ENCODE measurements at regions not wholly inside any gene's neighbourhood (a gene's known extent, or its start where the extent isn't known, plus 50 kb on each side); places are given as distances from the start of the nearest gene placed in this dataset.

- H2AK5ac ChIP-seq (ENCODE audit: low read depth, low read length): no peak overlapping the region
- no peak overlapping the region for H3K18ac ChIP-seq (ENCODE audit: low read depth, low read length)
- H3K79me1 ChIP-seq (ENCODE audit: low read depth in 1 of 2, low read length in 2 of 2): no peaks in the 10 kb centered on the region
- ATAC-seq (ENCODE audit: low read depth) (no peak), DNase-seq (no peak)
- H3K4me2 ChIP-seq (ENCODE audit: low read depth, low read length): no peak overlapping the region
- no peak overlapping the region for H4K8ac ChIP-seq (ENCODE audit: low read depth in 2 of 2, low read length in 2 of 2)
- no peak overlapping the region for H3K4ac ChIP-seq (ENCODE audit: low read depth, low read length)
- no peak overlapping the region for H2BK15ac ChIP-seq (ENCODE audit: low read depth, low read length)
- no peaks in the 10 kb centered on the region for H3K27me3 ChIP-seq (ENCODE audit: control insufficient read depth, insufficient read depth, low read length)
- in situ Hi-C loops (cut with MboI; ENCODE audit: low sequenced_read_pairs): no loop called here
- H3K14ac ChIP-seq (replicated peaks; ENCODE audit: low read depth, low read length): no peak overlapping the region
- H3K9ac ChIP-seq (ENCODE audit: low read depth, low read length): no peak overlapping the region
- no peak overlapping the region for H4K5ac ChIP-seq (ENCODE audit: low read depth, low read length)
- WGBS, 2 experiments (ENCODE audit: extremely low coverage in 2 of 2, insufficient read length in 1 of 2): 60% methylated on average over 2 of the region's 14 CpGs; no CpG with 5 or more reads in 1 of the 2 experiments
- ChIA-PET POLR2A (ENCODE audit: unreplicated experiment) (no interaction called here), CTCF (no interaction called here)
- H3K9me1 ChIP-seq (ENCODE audit: insufficient read depth, low read length): no peaks in the 10 kb centered on the region
- H2BK120ac ChIP-seq (ENCODE audit: low read depth, low read length): no peak overlapping the region
- intact Hi-C loops (cut with micrococcal nuclease): no loop called here
- no peak overlapping the region for H2AFZ ChIP-seq (replicated peaks; ENCODE audit: low read length, poor library complexity)
- H4K20me1 ChIP-seq (ENCODE audit: insufficient read depth, low read length): no peaks in the 10 kb centered on the region
- H3K36me3 ChIP-seq (ENCODE audit: control insufficient read depth, insufficient read depth, low read length): no peaks in the 10 kb centered on the region
- H2BK20ac ChIP-seq (ENCODE audit: low read depth, low read length): no peak overlapping the region
- H2BK5ac ChIP-seq (ENCODE audit: low read depth, low read length, poor library complexity, severe bottlenecking): no peak overlapping the region
- H4K91ac ChIP-seq (ENCODE audit: insufficient read depth, low read depth, low read length): no peak overlapping the region
- TF ChIP-seq CHD1 (IDR thresholded peaks at IDR 0.05; ENCODE audit: low read depth, low read length): no peak
- no peak for TF ChIP-seq BHLHE40 (IDR thresholded peaks at IDR 0.05; ENCODE audit: low read depth, low read length)
- TF ChIP-seq MAZ (IDR thresholded peaks at IDR 0.05; ENCODE audit: borderline replicate concordance, low read depth, low read length): no peak
- TF ChIP-seq, protein P1, sequence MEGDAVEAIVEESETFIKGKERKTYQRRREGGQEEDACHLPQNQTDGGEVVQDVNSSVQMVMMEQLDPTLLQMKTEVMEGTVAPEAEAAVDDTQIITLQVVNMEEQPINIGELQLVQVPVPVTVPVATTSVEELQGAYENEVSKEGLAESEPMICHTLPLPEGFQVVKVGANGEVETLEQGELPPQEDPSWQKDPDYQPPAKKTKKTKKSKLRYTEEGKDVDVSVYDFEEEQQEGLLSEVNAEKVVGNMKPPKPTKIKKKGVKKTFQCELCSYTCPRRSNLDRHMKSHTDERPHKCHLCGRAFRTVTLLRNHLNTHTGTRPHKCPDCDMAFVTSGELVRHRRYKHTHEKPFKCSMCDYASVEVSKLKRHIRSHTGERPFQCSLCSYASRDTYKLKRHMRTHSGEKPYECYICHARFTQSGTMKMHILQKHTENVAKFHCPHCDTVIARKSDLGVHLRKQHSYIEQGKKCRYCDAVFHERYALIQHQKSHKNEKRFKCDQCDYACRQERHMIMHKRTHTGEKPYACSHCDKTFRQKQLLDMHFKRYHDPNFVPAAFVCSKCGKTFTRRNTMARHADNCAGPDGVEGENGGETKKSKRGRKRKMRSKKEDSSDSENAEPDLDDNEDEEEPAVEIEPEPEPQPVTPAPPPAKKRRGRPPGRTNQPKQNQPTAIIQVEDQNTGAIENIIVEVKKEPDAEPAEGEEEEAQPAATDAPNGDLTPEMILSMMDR (conservative IDR thresholded peaks at IDR 0.05; ENCODE audit: low read depth, low read length): no peak
- TF ChIP-seq FOS (IDR thresholded peaks at IDR 0.05; ENCODE audit: low read depth, low read length): no peak
- TF ChIP-seq POLR2A (IDR thresholded peaks at IDR 0.05; ENCODE audit: low read depth, low read length): no peak
- TF ChIP-seq MAFK (IDR thresholded peaks at IDR 0.05; ENCODE audit: low read depth, low read length): no peak
- TF ChIP-seq RFX5 (IDR thresholded peaks at IDR 0.05; ENCODE audit: low read depth, low read length): no peak
- TF ChIP-seq RAD21 (IDR thresholded peaks at IDR 0.05; ENCODE audit: low read length): no peak
- no peak for TF ChIP-seq SMC3 (IDR thresholded peaks at IDR 0.05; ENCODE audit: low read depth, low read length)
- TF ChIP-seq NFE2L2 (IDR thresholded peaks at IDR 0.05; ENCODE audit: low read depth, low read length): no peak
- no peak for TF ChIP-seq CEBPB (IDR thresholded peaks at IDR 0.05; ENCODE audit: low read depth, low read length)
- no peak for TF ChIP-seq USF2 (IDR thresholded peaks at IDR 0.05; ENCODE audit: low read depth, low read length)
- no peak overlapping the region for H3K4me3 ChIP-seq (ENCODE audit: insufficient read depth, low read depth, low read length)
- H3K56ac ChIP-seq (ENCODE audit: extremely low read depth, insufficient read depth, low read length): no peak overlapping the region
- H3K27ac ChIP-seq (ENCODE audit: insufficient read depth, low read length): no peak overlapping the region
- dilution Hi-C loops (cut with HindIII; ENCODE audit: low sequenced_read_pairs, unreplicated experiment): no loop called here
- H3K9me3 ChIP-seq (ENCODE audit: control insufficient read depth, insufficient read depth, low read length): peaks cover 24% of the 10 kb centered on the region
- no TSS peak for BruUV-seq (replicated peaks)
- no peaks in the 10 kb centered on the region for H3K4me1 ChIP-seq (ENCODE audit: control insufficient read depth, insufficient read depth, low read length)
- no peak overlapping the region for H2AK9ac ChIP-seq (replicated peaks; ENCODE audit: low read depth, low read length, poor library complexity)
- H3K23ac ChIP-seq (ENCODE audit: low read depth, low read length): no peak overlapping the region
Measured at GRCh38 chr12:131442337-131442918, 268.5 kb upstream of the SFSWAP start.

Data from IMR-90 (cell line).